Effector memory CD8-positive, alpha-beta T cell (primary cell): ENCODE measurements at regions not wholly inside any gene's neighbourhood (a gene's known extent, or its start where the extent isn't known, plus 50 kb on each side); places are given as distances from the start of the nearest gene placed in this dataset.

ENCODE experiments used
- ATAC-seq: fragments of 150-1000 bp; cut with Tn5 transposase; replicated peaks from 2 replicates; pipeline ENCODE4 v1.10.0; 2021; ENCODE audit warnings: mild to moderate bottlenecking, moderate library complexity
- DNase-seq, 3 experiments: peaks; one replicate each; pipeline ENCODE4 v3.0.0; 2021
- H3K27ac Mint-ChIP-seq, 2 donors: one replicate each; pipeline ENCODE4 v1.8.0; 2022; ENCODE audit warnings: mild to moderate bottlenecking in 2 of 2, mixed read lengths in 2 of 2, moderate library complexity in 2 of 2
- H3K27me3 Mint-ChIP-seq, 2 donors: one replicate each; pipeline ENCODE4 v1.8.0; 2022; ENCODE audit warnings: mixed read lengths in 2 of 2
- H3K36me3 Mint-ChIP-seq: one replicate; pipeline ENCODE4 v1.8.0; 2022; ENCODE audit warnings: mild to moderate bottlenecking, moderate library complexity, mixed read lengths; ENCODE audit not compliant: insufficient read depth
- H3K4me1 Mint-ChIP-seq, 2 donors: one replicate each; pipeline ENCODE4 v1.8.0; 2022; ENCODE audit warnings: low read depth in 2 of 2, mixed read lengths in 2 of 2
- H3K4me3 Mint-ChIP-seq, 2 donors: one replicate each; pipeline ENCODE4 v1.8.0; 2022; ENCODE audit warnings: mild to moderate bottlenecking in 2 of 2, mixed read lengths in 2 of 2, moderate library complexity in 2 of 2
- H3K9me3 Mint-ChIP-seq, 2 donors: one replicate each; pipeline ENCODE4 v1.8.0; 2022; ENCODE audit warnings: mixed read lengths in 2 of 2

DNA sequence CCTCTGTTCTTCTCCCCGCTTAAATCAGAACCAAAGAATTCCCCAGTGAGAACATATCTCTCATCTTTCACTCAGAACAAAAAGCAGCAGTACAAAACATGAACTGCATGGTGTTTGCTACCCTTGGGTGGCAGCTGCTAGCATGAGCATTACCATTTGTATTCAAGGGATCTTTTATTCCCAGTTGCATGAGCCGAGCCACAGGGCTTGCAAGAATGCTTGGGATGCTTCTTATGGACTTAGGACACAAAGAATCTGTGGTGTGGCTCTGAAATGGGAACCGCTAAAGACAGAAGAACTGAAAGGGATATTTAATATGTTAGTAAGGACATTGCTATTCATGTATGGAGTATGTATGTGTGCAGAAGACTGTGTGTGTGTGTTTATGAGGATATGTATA is 190.6 kb downstream of the TMX1 start:
- no peak overlapping the region for H3K27ac Mint-ChIP-seq
- DNase-seq (no peak), ATAC-seq (no peak)
- no peak overlapping the region for H3K4me3 Mint-ChIP-seq
- peaks cover 33 to 42% of the 10 kb centered on the region in 2 donors for H3K27me3 Mint-ChIP-seq
- H3K4me1 Mint-ChIP-seq, result no peaks in the 10 kb centered on the region
- no peaks in the 10 kb centered on the region for H3K9me3 Mint-ChIP-seq
- no peaks in the 10 kb centered on the region for H3K36me3 Mint-ChIP-seq

DNA sequence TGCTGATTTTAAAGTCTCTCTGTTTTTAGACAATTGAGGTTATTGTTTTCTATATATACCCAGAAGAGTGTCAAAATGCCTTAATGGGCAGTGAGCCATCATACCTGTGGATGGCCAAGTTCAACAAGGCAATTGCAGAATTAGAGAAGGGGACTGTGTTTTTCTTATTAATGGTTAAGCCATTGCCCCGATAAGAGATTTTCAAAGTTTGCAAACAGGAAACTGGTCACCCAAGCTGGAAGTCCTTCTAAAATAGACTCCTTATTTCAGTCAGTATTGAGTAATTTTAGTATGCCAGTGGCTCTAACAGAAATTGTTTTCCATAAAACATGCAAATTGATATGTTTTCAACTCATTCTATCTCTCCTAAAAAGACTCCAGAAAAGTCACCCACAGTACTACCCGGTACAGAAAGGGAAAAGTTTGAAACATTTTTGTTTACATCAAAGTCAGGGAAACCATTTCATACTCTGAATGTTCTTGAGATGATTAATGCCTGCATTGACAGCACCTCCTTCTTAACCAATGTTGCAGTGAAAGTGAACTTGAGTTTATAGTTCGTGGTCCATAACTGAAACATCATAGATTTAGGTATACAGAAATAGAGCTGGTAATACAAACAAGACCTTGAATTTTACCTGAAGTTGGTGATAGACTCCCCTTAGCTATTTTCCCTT is 191.1 kb downstream of the TMX1 start:
- DNase-seq, result no peak
- H3K36me3 Mint-ChIP-seq, result no peaks in the 10 kb centered on the region
- no peaks in the 10 kb centered on the region for H3K4me1 Mint-ChIP-seq
- H3K4me3 Mint-ChIP-seq, result no peak overlapping the region
- no peaks in the 10 kb centered on the region for H3K9me3 Mint-ChIP-seq
- no peak for ATAC-seq
- peaks cover 38 to 46% of the 10 kb centered on the region in 2 donors for H3K27me3 Mint-ChIP-seq
- H3K27ac Mint-ChIP-seq, result no peak overlapping the region

DNA sequence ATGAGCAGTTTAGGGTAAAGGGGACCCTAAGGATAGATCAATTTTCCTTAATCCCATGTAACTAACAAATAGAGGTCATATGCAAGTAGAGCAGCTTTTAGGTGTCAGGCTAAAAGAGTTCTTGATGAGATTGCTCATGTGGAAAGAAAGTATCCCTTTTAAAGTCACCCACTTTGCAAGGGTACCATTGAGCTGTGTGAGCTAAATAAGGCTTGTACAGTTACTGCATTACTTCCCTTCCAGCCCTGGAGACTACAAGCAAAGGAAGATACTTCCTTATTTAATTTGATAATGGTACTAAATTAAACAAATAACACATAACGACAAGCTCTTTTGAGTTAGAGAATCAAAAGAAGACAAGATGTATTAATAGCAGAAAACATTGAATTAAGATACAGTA is 191.7 kb downstream of the TMX1 start:
- no peak for ATAC-seq
- Mint-ChIP-seq H3K36me3 (no peaks in the 10 kb centered on the region), H3K27me3 (peaks cover 42 to 52% of the 10 kb centered on the region in 2 donors)

DNA sequence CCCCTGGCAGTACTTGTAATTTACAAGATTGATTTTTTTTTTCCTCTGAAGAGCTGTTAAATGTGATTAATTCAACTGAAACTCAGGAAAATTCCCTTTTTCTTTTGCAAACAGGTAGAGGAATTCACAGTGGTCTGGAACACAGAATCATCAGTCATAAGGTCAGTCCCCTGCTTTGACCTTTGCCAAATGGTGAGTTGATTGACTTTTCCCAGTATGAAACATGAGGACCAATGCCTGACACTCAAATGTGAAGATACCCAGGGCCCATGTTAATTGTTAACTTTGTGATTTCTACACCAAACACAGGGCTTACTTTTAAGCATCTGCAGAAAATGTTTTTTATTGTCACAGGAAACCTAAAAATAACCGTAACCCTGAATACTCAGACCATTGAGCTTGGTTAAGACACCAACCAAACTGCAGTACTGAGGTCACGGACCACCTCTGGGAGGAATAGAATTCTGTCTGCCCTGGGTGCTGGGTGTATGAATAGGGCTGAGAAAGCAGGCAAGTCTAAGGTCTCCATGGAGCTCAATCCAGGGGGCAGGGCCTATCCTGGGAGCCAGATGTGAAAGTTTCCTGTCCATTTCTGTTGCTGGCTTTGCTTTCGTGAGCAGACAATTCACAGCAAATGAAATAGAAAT is 192.4 kb downstream of the TMX1 start:
- H3K4me3 Mint-ChIP-seq, result no peak overlapping the region
- no peaks in the 10 kb centered on the region for H3K4me1 Mint-ChIP-seq
- no peaks in the 10 kb centered on the region for H3K36me3 Mint-ChIP-seq
- H3K27me3 Mint-ChIP-seq, result peaks cover 43 to 58% of the 10 kb centered on the region in 2 donors
- no peak overlapping the region for H3K27ac Mint-ChIP-seq
- no peaks in the 10 kb centered on the region for H3K9me3 Mint-ChIP-seq
- ATAC-seq (no peak), DNase-seq (no peak)

More for the DNA sequence above, 191.7 kb downstream of the TMX1 start:
- Mint-ChIP-seq H3K27ac (no peak overlapping the region), H3K4me1 (no peaks in the 10 kb centered on the region), H3K9me3 (no peaks in the 10 kb centered on the region), H3K4me3 (no peak overlapping the region)
- DNase-seq, result no peak

DNA sequence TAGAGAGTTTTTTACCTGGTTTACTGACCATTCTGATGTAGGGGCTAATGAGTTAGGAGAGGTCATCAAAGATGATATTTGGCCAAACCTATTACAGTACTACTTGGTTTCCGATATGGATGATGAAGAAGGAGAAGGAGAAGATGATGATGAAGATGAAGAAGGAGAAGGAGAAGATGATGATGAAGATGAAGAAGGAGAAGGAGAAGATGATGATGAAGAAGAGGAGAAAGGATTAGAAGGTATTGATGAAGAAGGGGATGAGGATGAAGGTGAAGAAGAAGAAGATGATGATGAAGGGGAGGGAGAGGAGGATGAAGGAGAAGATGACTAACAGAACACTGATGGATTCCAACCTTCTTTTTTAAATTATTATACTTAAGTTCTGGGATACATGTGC is 196.6 kb downstream of the TMX1 start:
- DNase-seq (no peak), ATAC-seq (no peak)
- no peak overlapping the region for H3K4me3 Mint-ChIP-seq
- no peaks in the 10 kb centered on the region for H3K9me3 Mint-ChIP-seq
- no peak overlapping the region for H3K27ac Mint-ChIP-seq
- H3K4me1 Mint-ChIP-seq, result no peaks in the 10 kb centered on the region
- H3K36me3 Mint-ChIP-seq, result no peaks in the 10 kb centered on the region
- H3K27me3 Mint-ChIP-seq, result peaks cover 30 to 45% of the 10 kb centered on the region in 2 donors

DNA sequence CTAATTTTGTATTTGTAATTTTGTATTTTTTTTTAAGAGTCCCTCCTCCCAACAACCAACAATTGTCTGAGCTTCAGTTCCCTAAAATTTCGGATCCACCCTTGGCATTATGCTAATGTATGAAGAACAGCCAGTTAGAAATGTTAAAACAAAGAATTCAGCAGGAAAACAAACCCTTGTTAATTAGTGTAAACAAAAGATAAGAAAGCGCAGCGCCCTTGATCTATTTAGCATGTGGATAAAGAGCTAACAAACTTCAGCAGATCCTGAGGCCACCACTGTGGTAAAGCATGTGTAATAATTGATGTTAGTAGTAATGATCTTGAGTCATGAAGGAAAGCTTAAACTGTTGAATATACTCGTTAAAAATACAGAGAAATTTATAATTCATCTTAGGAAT is 199.8 kb downstream of the TMX1 start:
- no peak overlapping the region for H3K4me3 Mint-ChIP-seq
- peaks cover 53 to 55% of the 10 kb centered on the region in 2 donors for H3K27me3 Mint-ChIP-seq
- no peak overlapping the region for H3K27ac Mint-ChIP-seq
- no peak for ATAC-seq
- no peak for DNase-seq
- H3K36me3 Mint-ChIP-seq, result no peaks in the 10 kb centered on the region
- H3K9me3 Mint-ChIP-seq, result no peaks in the 10 kb centered on the region
- H3K4me1 Mint-ChIP-seq, result no peaks in the 10 kb centered on the region

DNA sequence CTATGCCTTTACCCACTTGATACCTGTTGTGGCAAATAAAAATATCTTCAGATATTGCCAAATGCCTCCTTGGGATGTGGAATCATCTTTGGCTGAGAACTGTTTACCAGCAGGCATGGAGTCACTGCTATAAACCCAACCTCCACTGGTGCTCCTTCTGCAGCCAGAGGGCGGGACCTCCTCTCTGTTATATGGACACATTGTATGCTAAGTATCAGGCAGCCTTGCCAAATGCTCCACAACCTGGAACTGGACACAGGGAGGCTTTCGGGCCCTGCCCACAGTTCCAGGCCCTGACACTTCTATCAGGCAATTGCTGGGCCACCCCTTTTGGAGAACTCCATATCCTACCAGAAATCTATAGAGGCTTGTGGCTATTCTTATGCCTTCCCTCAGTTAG is 201.0 kb downstream of the TMX1 start:
- DNase-seq (no peak), ATAC-seq (no peak)
- Mint-ChIP-seq H3K27ac (no peak overlapping the region), H3K9me3 (no peaks in the 10 kb centered on the region), H3K27me3 (peaks cover 52 to 59% of the 10 kb centered on the region in 2 donors), H3K36me3 (no peaks in the 10 kb centered on the region), H3K4me3 (no peak overlapping the region), H3K4me1 (no peaks in the 10 kb centered on the region)

DNA sequence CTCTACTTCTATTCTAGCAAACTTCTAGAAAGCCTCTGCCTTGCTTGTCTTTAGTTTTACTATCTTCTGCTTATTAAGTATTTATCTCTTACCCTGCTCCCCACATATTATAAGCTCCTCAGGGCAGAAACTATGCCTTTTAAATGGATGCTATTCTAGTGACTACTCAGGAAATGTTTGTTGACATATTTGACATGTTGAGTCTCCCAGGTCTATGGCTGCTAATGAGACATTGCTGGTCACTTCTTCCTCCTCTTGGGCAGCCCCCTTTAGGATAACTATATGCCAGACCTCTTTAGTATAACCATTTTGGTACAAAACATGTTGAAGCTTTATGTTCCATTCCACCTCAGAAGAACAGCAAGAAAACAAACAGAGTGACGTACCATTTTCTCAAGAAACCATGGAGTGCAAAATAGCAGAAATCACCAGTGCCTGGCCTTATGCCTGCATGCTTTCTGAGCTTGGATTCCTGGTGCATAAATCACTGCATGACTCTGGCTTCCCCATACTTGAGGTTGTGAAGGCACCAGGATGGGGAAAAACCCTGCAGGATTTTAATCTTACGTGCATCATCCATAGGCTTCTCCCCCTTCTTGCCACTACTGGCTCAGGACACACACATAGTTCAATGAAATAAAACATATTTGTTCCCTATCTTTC is 202.6 kb downstream of the TMX1 start:
- no peak for DNase-seq
- H3K36me3 Mint-ChIP-seq, result no peaks in the 10 kb centered on the region
- peaks cover 57 to 58% of the 10 kb centered on the region in 2 donors for H3K27me3 Mint-ChIP-seq

DNA sequence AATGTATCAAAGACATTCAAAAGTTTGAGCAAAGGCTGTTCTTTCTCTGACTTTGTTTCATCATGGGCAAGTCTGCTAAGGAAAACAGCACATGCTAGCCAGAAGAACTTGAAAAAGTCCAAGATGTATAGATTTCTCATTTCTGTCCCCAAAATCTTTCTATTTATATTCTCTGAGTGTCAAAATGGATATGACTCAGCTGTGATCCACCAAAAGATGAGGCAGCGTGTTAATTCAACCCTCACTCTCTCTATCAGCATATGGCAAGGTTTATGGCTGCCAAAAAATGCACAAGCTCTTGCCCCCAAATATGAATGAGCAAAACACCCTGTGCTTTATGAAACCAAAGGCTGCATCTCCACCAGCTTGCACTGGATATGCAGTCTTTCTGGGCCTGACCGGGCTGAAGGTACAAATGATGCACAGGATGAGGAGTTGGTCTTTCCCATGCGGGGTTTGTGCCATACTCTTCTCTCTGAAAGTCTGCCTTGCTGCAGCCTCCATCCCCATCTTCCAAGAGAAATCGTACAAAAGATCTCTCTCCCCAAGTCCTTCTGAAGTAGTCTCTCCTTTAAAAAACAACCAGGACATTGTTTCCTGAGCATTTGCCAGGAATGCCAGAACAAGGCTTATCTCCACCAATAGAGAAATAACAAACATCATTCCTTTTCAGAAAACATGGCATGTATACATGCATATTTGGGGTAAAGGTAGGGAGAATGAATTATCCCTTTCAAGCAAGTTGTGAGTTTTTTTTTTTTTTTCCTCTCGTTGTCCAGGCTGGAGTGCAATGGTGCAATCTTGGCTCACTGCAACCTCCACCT is 203.4 kb downstream of the TMX1 start:
- H3K4me3 Mint-ChIP-seq, result no peak overlapping the region
- peaks cover 59 to 60% of the 10 kb centered on the region in 2 donors for H3K27me3 Mint-ChIP-seq
- H3K9me3 Mint-ChIP-seq, result no peaks in the 10 kb centered on the region
- DNase-seq, result no peak
- no peaks in the 10 kb centered on the region for H3K4me1 Mint-ChIP-seq
- H3K27ac Mint-ChIP-seq, result no peak overlapping the region
- H3K36me3 Mint-ChIP-seq, result no peaks in the 10 kb centered on the region
- no peak for ATAC-seq

More for the DNA sequence above, 202.6 kb downstream of the TMX1 start:
- Mint-ChIP-seq H3K4me3 (no peak overlapping the region), H3K4me1 (no peaks in the 10 kb centered on the region), H3K27ac (no peak overlapping the region), H3K9me3 (no peaks in the 10 kb centered on the region)
- ATAC-seq, result no peak

DNA sequence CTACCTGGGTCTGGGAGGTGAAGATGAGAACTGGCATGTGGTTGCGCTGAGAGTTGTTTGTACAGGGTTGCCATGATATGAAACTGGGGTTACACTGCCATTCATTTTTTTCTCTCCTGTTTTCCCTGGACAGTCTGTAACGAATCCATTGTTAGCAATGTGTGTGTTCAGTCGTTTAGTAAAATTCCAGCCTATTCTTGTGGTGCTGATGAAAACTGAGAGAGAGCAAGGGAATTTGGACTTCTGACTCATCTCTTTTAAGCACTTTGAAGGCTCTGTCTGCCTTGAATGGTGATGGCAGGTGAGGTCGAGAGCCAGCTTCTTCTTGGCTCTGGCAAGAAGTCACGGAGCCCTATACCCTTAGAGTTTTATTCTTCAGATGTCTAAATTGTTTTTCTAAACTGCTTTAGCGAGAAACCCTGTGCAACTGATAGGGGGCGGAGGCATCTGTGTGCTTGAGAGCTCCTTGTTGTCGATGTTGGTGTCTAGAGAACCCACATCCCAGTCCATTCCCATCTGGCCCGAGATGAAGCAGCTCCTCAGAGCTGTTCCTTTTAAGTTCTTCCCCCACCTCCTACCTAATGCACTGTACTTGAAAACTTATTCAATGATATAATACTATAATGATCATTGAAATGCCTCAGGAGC is 204.4 kb downstream of the TMX1 start:
- H3K27me3 Mint-ChIP-seq, result peaks cover 59 to 67% of the 10 kb centered on the region in 2 donors
- no peak for DNase-seq
- no peak overlapping the region for H3K4me3 Mint-ChIP-seq
- H3K27ac Mint-ChIP-seq, result no peak overlapping the region
- H3K36me3 Mint-ChIP-seq, result no peaks in the 10 kb centered on the region
- no peak for ATAC-seq
- H3K4me1 Mint-ChIP-seq, result no peaks in the 10 kb centered on the region
- no peaks in the 10 kb centered on the region for H3K9me3 Mint-ChIP-seq

DNA sequence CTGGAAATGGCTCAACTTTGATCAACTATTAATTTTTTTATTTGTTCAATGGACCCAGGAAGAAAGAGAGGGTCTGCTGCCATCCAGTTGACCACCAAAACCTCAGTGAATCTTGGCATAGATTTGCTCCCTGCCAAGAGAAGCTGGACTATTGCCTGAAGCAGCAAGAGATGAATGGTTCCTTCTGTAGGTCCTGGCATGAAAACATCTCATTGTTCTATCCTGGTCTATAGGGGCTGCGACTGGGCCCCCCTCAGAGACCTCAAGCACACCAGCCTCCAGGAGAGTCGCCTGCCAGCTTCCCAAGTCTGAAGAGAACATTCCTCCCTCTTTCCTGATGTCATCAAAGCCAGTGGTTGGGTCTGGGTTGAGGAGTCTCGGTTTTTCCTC is 204.9 kb downstream of the TMX1 start:
- ATAC-seq (no peak), DNase-seq (no peak)
- Mint-ChIP-seq H3K36me3 (no peaks in the 10 kb centered on the region), H3K27ac (no peak overlapping the region), H3K27me3 (peaks cover 59 to 67% of the 10 kb centered on the region in 2 donors), H3K9me3 (no peaks in the 10 kb centered on the region), H3K4me1 (no peaks in the 10 kb centered on the region), H3K4me3 (no peak overlapping the region)

DNA sequence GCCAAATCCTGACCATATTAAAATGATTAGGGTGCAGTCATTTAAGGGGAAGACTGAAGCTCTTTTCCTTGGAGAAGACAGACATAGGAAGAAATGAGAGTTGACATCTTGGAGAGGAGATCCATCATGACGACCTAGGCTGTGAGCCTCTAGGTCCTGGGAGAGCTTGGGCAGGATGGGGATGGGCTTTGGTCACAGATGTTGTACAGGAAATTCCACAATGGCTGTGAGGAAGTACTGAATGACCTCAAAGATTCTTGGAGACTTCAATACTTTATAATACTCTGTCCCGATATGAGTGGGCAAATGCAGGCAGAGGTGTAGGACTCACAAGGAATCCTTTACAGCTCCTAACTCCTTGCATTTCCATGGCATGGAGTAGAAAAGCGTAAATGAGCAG is 204.9 kb upstream of the FRMD6 start:
- DNase-seq (no peak), ATAC-seq (no peak)
- Mint-ChIP-seq H3K9me3 (no peaks in the 10 kb centered on the region), H3K4me3 (no peak overlapping the region), H3K36me3 (no peaks in the 10 kb centered on the region), H3K27ac (no peak overlapping the region), H3K4me1 (no peaks in the 10 kb centered on the region), H3K27me3 (peaks cover 56 to 59% of the 10 kb centered on the region in 2 donors)

DNA sequence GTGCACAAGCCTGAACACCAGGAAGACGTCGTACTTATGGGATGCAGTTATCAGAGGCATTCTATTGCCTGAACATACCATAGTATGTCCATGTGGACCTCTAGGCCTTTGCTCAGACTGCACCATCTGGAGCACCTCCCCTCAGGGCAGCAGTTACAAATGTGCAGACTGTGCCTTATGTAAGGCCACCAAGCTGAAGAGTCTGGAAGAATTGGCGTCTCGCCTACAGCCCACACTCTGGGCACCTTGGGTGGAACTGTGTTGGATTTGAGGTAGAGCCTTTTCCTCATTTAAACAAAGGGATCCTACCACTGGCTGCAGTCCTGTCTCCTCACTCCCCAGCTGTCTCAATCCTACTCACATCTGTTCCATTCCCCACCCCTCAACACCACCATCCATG is 204.3 kb upstream of the FRMD6 start:
- H3K27ac Mint-ChIP-seq, result no peak overlapping the region
- H3K4me1 Mint-ChIP-seq, result no peaks in the 10 kb centered on the region
- no peak overlapping the region for H3K4me3 Mint-ChIP-seq
- DNase-seq (no peak), ATAC-seq (no peak)
- peaks cover 54 to 55% of the 10 kb centered on the region in 2 donors for H3K27me3 Mint-ChIP-seq
- no peaks in the 10 kb centered on the region for H3K36me3 Mint-ChIP-seq
- H3K9me3 Mint-ChIP-seq, result no peaks in the 10 kb centered on the region
